EH (cell line): ENCODE measurements at regions not wholly inside any gene's neighbourhood (a gene's known extent, or its start where the extent isn't known, plus 50 kb on each side); places are given as distances from the start of the nearest gene placed in this dataset.

Experiments used
- DNase-seq: peaks from one replicate; pipeline ENCODE4 v3.0.0-alpha.2; 2015; ENCODE audit warnings: low read depth

GRCh38 chr10:112047674-112048073, 135.9 kb downstream of the GPAM start:
- no peak for DNase-seq

DNA sequence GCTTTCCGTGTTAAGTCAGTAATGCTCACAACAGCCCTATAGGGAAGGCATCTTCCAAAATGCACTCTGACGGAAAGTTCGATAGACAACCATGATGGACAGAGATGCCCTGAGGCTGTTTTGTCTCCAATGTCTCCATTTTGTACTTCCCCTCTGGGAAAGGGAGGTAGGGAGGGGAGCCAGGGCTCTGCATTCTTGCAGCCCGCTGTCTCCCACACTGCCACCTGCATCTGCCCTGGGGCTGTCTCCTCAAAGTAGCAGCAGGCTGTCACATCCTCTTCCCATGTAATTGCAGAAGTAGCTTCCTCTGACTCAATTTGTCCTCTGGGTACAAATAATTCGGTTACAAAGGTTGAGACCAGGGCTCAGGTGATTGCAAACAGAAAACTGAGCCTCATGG, 131.4 kb downstream of the GPAM start:
- DNase-seq = no peak

GRCh38 chr10:112053895-112054294, 129.7 kb downstream of the GPAM start:
- no peak for DNase-seq

- no peak for DNase-seq
Observed at GRCh38 chr10:112054516-112054915, 129.0 kb downstream of the GPAM start.

DNA sequence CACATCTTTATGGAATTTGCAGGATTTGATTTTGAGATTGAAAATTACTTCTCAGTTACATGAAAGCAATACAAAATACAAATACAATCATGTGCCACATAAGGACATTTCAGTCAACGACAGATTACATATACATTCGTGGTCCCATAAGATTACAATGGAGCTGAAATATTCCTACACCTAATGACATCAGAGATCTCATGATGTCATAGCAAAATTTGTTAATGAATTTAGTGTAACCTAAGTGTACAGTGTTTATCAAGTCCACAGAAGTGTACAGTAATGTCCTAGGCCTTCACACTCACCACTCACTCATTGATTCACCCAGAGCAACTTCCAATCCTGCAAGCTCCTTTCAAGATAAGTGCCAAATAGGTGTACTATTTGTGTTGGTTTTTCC, 126.5 kb downstream of the GPAM start:
- no peak for DNase-seq

GRCh38 chr10:112059220-112059619, 124.3 kb downstream of the GPAM start:
- DNase-seq = no peak

DNA sequence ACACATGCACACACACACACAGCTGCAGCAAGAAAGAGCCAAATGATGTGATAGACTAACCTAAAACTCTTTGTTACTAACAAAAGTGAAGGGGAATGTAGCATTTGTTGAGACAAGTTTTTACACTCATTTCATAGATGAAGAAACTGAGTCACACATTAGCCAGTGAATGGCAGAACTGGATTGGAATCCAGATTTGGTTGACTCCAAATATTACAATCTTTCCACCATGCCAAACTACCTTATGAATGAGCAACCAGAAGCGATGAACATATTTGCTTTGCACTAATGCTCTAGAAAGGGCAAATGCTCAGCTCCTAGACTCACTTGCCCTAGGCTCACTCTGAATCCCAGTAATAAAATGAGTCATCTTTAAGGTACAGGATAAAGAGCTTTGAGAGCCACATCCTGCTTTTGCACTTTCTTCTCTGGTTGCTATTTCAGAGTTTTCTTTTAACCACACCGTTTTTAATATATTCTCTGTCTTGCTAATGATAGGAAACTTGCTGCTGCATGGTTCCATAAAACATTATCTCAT, 111.9 kb downstream of the GPAM start:
- no peak for DNase-seq

- no peak for DNase-seq
Observed at GRCh38 chr10:112078003-112078402, 105.6 kb downstream of the GPAM start.

DNA sequence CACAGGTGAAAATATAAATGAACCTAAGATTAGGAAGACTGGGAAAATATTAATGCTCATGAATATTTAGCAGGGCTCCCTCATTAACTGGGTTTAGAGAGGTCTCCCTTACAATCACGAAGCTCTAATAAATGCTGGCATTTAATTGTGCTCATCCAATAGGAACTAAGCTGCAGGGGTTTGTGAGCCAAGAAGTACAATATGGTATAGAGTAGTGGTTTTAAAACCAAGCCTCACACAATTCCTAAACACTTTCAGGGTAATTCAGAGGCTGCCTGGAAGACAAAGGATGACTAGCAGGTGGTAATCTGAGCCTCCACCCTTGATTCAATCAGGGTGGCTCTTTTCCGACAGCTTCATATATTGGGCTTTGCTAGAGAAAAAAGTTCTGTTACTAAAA, 103.3 kb downstream of the GPAM start:
- no peak for DNase-seq

DNA sequence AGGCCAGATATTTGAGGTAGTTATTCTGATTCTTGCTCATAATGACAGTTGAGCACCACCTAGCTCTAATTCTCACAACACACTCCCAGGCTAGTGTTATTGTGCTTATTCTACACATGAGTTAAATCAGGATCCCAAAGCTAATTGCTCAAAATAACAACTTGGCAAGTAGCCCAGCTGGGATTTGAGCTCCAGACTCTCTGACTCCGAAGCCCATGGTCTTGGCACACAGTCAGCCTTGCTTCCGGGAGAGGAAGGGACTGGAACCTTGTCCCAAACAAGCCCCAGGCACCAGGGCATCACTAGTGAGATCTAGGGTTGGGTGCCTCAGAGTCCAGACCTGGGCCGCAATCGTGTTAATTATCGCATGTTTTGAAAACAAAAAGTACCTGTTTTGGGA, 101.4 kb downstream of the GPAM start:
- DNase-seq = no peak

DNA sequence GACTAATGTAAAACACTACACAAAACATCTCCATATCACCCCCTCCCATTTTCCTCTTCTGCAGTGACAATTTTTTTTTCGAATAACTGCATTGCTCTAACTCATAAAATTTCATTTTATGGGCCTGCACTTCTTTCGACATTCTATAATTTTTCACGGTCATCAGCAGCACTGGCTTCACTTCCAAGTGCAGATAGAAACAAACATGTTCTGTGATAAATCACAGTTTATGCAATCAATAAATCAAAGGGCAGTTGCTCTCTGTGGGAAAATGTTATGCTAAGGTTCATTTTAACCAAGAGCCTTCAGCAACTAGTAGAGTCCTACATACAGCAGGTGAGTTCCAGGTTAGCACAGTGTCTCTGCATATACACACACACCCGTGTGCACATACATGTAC, 100.1 kb downstream of the GPAM start:
- DNase-seq = no peak

GRCh38 chr10:112087953-112088456, 95.6 kb downstream of the GPAM start:
- DNase-seq = no peak

GRCh38 chr10:112091703-112092102, 91.9 kb downstream of the GPAM start:
- no peak for DNase-seq

- peak; percentile 3 for DNase-seq
Observed at GRCh38 chr10:112092519-112092918, 91.0 kb downstream of the GPAM start.

DNA sequence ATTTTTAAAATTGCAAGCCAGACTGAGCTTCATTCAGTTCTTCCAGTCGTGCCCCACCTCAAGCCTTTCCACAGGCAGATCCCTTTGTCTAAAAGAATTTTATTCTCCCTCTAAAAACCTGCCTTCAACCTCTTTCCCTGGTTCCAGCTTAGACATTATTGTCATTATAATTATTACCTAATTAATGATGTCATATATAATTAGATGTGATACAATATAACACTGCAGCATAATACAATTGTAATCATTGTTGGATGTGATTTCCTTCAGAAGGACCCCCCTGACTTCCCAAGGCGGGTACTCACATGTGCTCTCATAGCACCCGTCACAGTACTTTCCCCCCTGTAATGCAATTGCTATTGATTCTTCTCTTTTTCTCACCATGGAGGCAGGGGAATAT, 88.6 kb downstream of the GPAM start:
- DNase-seq = no peak

DNA sequence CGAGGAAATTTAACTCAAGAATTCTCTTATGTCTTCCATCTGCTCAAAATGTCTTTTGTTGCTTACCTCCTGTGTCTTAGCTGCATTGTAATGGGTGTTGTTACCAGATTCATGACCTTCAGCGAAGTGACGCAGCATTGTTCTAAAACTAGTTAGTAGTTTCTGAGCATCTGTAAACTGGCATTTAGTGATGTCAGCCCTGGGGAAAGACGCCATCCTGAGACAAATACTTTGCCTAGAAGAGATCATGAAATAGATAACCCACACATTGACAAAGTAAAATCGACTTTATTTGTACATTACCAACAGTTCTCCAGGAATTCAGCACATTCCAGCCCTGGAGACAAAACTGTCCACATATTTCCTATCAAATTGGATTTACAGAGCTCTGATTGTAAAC, 87.8 kb downstream of the GPAM start:
- DNase-seq = no peak

DNA sequence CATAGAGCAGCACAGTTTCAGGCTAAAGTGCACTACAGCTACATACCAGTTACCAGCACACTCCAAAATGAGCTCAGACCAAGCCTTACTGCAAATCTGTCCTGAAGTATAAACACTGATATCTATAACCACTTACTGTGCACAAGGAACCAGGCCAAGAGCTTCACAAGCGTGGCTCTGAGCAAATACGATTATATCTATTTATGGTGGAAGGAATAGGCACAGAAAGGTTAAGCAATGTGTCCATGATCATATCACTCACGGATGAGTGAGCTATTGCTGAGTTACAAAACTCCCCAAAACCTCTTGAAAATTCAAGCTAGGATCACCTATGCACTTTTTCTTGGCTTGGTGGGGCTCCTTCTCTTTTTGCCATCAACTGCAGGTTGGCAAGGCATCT, 84.9 kb downstream of the GPAM start:
- DNase-seq = no peak
